SK-N-SH (cell line): ENCODE measurements at regions not wholly inside any gene's neighbourhood (a gene's known extent, or its start where the extent isn't known, plus 50 kb on each side); places are given as distances from the start of the nearest gene placed in this dataset.

ENCODE experiments used
- CTCF ChIA-PET: fragments of 300-600, 350-600 bp; formaldehyde crosslinking; extraction: SDS; loops from one replicate; lab custom pipeline; 2021; lab: Yijun Ruan, JAX
- POLR2A ChIA-PET: fragments of 350-600 bp; sonication (Branson Sonifier 250); formaldehyde crosslinking; extraction: SDS; loops from one replicate; lab custom pipeline; 2020; ENCODE audit warnings: antibody characterized with exemption, inconsistent platforms; lab: Yijun Ruan, JAX
- DNase-seq: peaks from one replicate; pipeline ENCODE4 v3.0.0; 2012
- H2AFZ ChIP-seq: fragments of 200-600 bp; sonication (generic); 2 replicates; pipeline ENCODE4 v1.8.1; 2016; ENCODE audit warnings: antibody characterized with exemption, mild to moderate bottlenecking, low read depth
- H3F3A ChIP-seq: fragments of 200-600 bp; sonication (generic); replicated peaks from 2 replicates; pipeline ENCODE3; 2016; ENCODE audit warnings: antibody characterized with exemption, mild to moderate bottlenecking; ENCODE audit not compliant: insufficient read depth
- H3K27ac ChIP-seq, 2 experiments: fragments of 200-500 bp in 1 of 2; fragments of 200-600 bp in 1 of 2; sonication (Bioruptor generic) in 1 of 2; sonication (generic), shearing (Covaris generic) in 1 of 2; 2 replicates each; pipeline versions ENCODE4 v1.5.1 to v1.6.1; 2014 to 2016; ENCODE audit warnings: low read depth in 2 of 2, inconsistent platforms in 1 of 2, low read length in 1 of 2, mild to moderate bottlenecking in 1 of 2, mixed read lengths in 1 of 2
- H3K27me3 ChIP-seq: fragments of 200-600 bp; sonication (generic), shearing (Covaris generic); 2 replicates; pipeline ENCODE4 v1.6.1; 2016; ENCODE audit warnings: mixed run types; ENCODE audit not compliant: insufficient read depth
- H3K36me3 ChIP-seq, 2 experiments: fragments of 200-500 bp in 1 of 2; fragments of 200-600 bp in 1 of 2; sonication (Bioruptor generic) in 1 of 2; sonication (generic) in 1 of 2; replicated peaks in 1 of 2; 2 replicates each; pipeline versions ENCODE3 to v1.5.1; 2014 to 2016; ENCODE audit warnings: low read length in 1 of 2, mild to moderate bottlenecking in 1 of 2; ENCODE audit not compliant: insufficient read depth in 2 of 2, control insufficient read depth in 1 of 2
- H3K4me1 ChIP-seq, 2 experiments: fragments of 200-500 bp in 1 of 2; fragments of 200-600 bp in 1 of 2; sonication (Bioruptor generic) in 1 of 2; sonication (generic), shearing (Covaris generic) in 1 of 2; 2 replicates each; pipeline versions ENCODE4 v1.5.1 to v1.6.1; 2014 to 2016; ENCODE audit warnings: low read depth in 1 of 2, low read length in 1 of 2, mixed run types in 1 of 2; ENCODE audit not compliant: insufficient read depth in 2 of 2, control insufficient read depth in 1 of 2
- H3K4me2 ChIP-seq: fragments of 200-600 bp; sonication (generic), shearing (Covaris generic); 2 replicates; pipeline ENCODE4 v1.6.1; 2017; ENCODE audit warnings: mixed run types
- H3K4me3 ChIP-seq, 2 experiments: fragments of 200-500 bp in 1 of 2; fragments of 200-600 bp in 1 of 2; sonication (Bioruptor generic) in 1 of 2; sonication (generic), shearing (Covaris generic) in 1 of 2; 2 replicates each; pipeline versions ENCODE4 v1.5.1 to v1.8.1; 2014 to 2016; ENCODE audit warnings: low read depth in 2 of 2, inconsistent platforms in 1 of 2, low read length in 1 of 2, mild to moderate bottlenecking in 1 of 2, mixed read lengths in 1 of 2, moderate library complexity in 1 of 2
- H3K79me2 ChIP-seq: fragments of 200-600 bp; sonication (generic); 2 replicates; pipeline ENCODE4 v1.8.1; 2017; ENCODE audit warnings: mild to moderate bottlenecking; ENCODE audit not compliant: insufficient read depth
- H3K9ac ChIP-seq: fragments of 200-600 bp; sonication (generic); 2 replicates; pipeline ENCODE4 v1.6.1; 2017; ENCODE audit warnings: mixed run types
- H3K9me2 ChIP-seq: fragments of 200-600 bp; sonication (generic); 2 replicates; pipeline ENCODE4 v1.6.1; 2017; ENCODE audit warnings: mixed run types
- H3K9me3 ChIP-seq: fragments of 200-600 bp; sonication (generic); 2 replicates; pipeline ENCODE4 v1.6.1; 2017; ENCODE audit warnings: mixed run types, mild to moderate bottlenecking, moderate library complexity
- H4K20me1 ChIP-seq: fragments of 200-600 bp; sonication (generic); 2 replicates; pipeline ENCODE4 v1.6.1; 2017; ENCODE audit warnings: mild to moderate bottlenecking, mixed run types; ENCODE audit not compliant: insufficient read depth
- CHD2 ChIP-seq: fragments of 150-350 bp; IDR thresholded peaks from 2 replicates; pipeline ENCODE4 v1.6.1; 2018; ENCODE audit warnings: low read length; ENCODE audit not compliant: partially characterized antibody
- CTCF ChIP-seq: fragments of 200-600 bp; sonication (generic); IDR thresholded peaks from 2 replicates; pipeline ENCODE4 v1.6.1; 2017; ENCODE audit warnings: antibody characterized with exemption, mild to moderate bottlenecking, moderate library complexity
- FOSL2 ChIP-seq: IDR thresholded peaks from 2 replicates; pipeline ENCODE4 v1.4.0; 2012; ENCODE audit warnings: low read depth, mild to moderate bottlenecking, moderate library complexity, borderline replicate concordance
- GABPA ChIP-seq: IDR thresholded peaks from 2 replicates; pipeline ENCODE4 v1.4.0; 2012; ENCODE audit warnings: low read depth, mild to moderate bottlenecking
- IRF3 ChIP-seq: fragments of 150-350 bp; IDR thresholded peaks from 2 replicates; pipeline ENCODE4 v1.6.1; 2016; ENCODE audit warnings: mild to moderate bottlenecking, low read depth, low read length
- MXI1 ChIP-seq: IDR thresholded peaks from 2 replicates; pipeline ENCODE4 v1.6.1; 2012; ENCODE audit warnings: mild to moderate bottlenecking, low read depth, low read length, improper control_type of control experiment
- NFIC ChIP-seq: IDR thresholded peaks from 2 replicates; pipeline ENCODE4 v1.4.0; 2012; ENCODE audit warnings: borderline replicate concordance
- NRF1 ChIP-seq: IDR thresholded peaks from 2 replicates; pipeline ENCODE4 v1.6.1; 2012; ENCODE audit warnings: low read depth, mild to moderate bottlenecking, low read length
- RAD21 ChIP-seq: IDR thresholded peaks from 2 replicates; pipeline ENCODE4 v1.6.1; 2012; ENCODE audit warnings: mild to moderate bottlenecking, low read length
- RFX5 ChIP-seq: IDR thresholded peaks from 2 replicates; pipeline ENCODE4 v1.6.1; 2012; ENCODE audit warnings: mild to moderate bottlenecking, improper control_type of control experiment, low read length
- RXRA ChIP-seq: IDR thresholded peaks from 2 replicates; pipeline ENCODE4 v1.4.0; 2012; ENCODE audit warnings: low read depth, mild to moderate bottlenecking, borderline replicate concordance
- SIN3A ChIP-seq: IDR thresholded peaks from 2 replicates; pipeline ENCODE4 v1.6.1; 2012; ENCODE audit warnings: low read depth, mild to moderate bottlenecking, low read length, moderate library complexity, borderline replicate concordance
- SMC3 ChIP-seq: IDR thresholded peaks from 2 replicates; pipeline ENCODE4 v1.6.1; 2012; ENCODE audit warnings: low read depth, low read length, improper control_type of control experiment
- TEAD4 ChIP-seq: IDR thresholded peaks from 2 replicates; pipeline ENCODE4 v1.4.0; 2012; ENCODE audit warnings: mild to moderate bottlenecking, borderline replicate concordance; ENCODE audit not compliant: insufficient read depth
- USF1 ChIP-seq: IDR thresholded peaks from 2 replicates; pipeline ENCODE4 v1.4.0; 2012; ENCODE audit warnings: low read depth, borderline replicate concordance
- USF2 ChIP-seq: fragments of 150-350 bp; IDR thresholded peaks from 2 replicates; pipeline ENCODE4 v1.6.1; 2017; ENCODE audit warnings: antibody characterized with exemption, low read length, low read depth, borderline replicate concordance
- ZBTB33 ChIP-seq: IDR thresholded peaks from 2 replicates; pipeline ENCODE4 v1.4.0; 2012; ENCODE audit warnings: low read depth, borderline replicate concordance
- WGBS: methylation state at CpG from one replicate; pipeline ENCODE4 v1.1.6; 2017; ENCODE audit warnings: low lambda C conversion rate; 5-methylcytosine and 5-hydroxymethylcytosine counted together

- Histone ChIP-seq H3K9ac (no peak overlapping the region), H3K4me2 (no peak overlapping the region), H3F3A (no peaks in the 10 kb centered on the region), H3K9me2 (no peaks in the 10 kb centered on the region), H3K36me3 (no peaks in the 10 kb centered on the region), H4K20me1 (no peaks in the 10 kb centered on the region), H3K27me3 (no peaks in the 10 kb centered on the region), H3K27ac (no peak overlapping the region), H2AFZ (no peak overlapping the region), H3K79me2 (no peaks in the 10 kb centered on the region), H3K4me1 (peaks cover 0 to 26% of the 10 kb centered on the region in 2 experiments; a peak in 2 of 4 replicates), H3K4me3 (no peak overlapping the region), H3K9me3 (no peaks in the 10 kb centered on the region)
- POLR2A ChIA-PET = no interaction called here
- DNase-seq = no peak
- WGBS = 21% methylated on average over 3 of the region's 3 CpGs
- CTCF ChIA-PET = interaction anchor here (0.6 kb wide), 1 partner anchor 52 kb away, joined by 3 read pairs; no protein-coding TSS in a partner anchor
- TF ChIP-seq ZBTB33 (no peak), FOSL2 (no peak), GABPA (no peak), SMC3 (no peak), IRF3 (no peak), CTCF (no peak)
These were observed 214.2 kb downstream of the HRH4 start for GRCh38 chr18:24674605-24675004.

- 36% methylated on average over 1 of the region's 1 CpG for WGBS
- TF ChIP-seq SIN3A (no peak), CHD2 (no peak), USF1 (no peak), MXI1 (no peak), GABPA (no peak), TEAD4 (no peak), RXRA (no peak), RFX5 (no peak), USF2 (no peak), NFIC (no peak), NRF1 (no peak), RAD21 (no peak)
These were observed 216.6 kb downstream of the HRH4 start for GRCh38 chr18:24677011-24677410.

More at GRCh38 chr18:24677011-24677410, 216.6 kb downstream of the HRH4 start:
- H3K9me3 ChIP-seq = no peaks in the 10 kb centered on the region
- ChIA-PET CTCF (interaction anchor here (1.2 to 3.4 kb wide), 3 partner anchors 50 to 131 kb away, joined by 3 to 13 read pairs (median 6); no protein-coding TSS in a partner anchor), POLR2A (no interaction called here)
- H3K36me3 ChIP-seq = no peaks in the 10 kb centered on the region
- DNase-seq = no peak
- H3K4me2 ChIP-seq = no peak overlapping the region
- no peaks in the 10 kb centered on the region for H3K79me2 ChIP-seq
- H3K27ac ChIP-seq = no peak overlapping the region
- H3K27me3 ChIP-seq = no peaks in the 10 kb centered on the region
- no peak overlapping the region for H3K9ac ChIP-seq
- no peaks in the 10 kb centered on the region for H4K20me1 ChIP-seq
- H3K4me3 ChIP-seq = no peak overlapping the region
- no peaks in the 10 kb centered on the region for H3F3A ChIP-seq
- H2AFZ ChIP-seq = no peak overlapping the region
- peaks cover 0 to 13% of the 10 kb centered on the region in 2 experiments; a peak in 2 of 4 replicates for H3K4me1 ChIP-seq
- no peaks in the 10 kb centered on the region for H3K9me2 ChIP-seq
